SJCRH30 (cell line): ENCODE measurements at regions not wholly inside any gene's neighbourhood (a gene's known extent, or its start where the extent isn't known, plus 50 kb on each side); places are given as distances from the start of the nearest gene placed in this dataset.

Experiments used
- DNase-seq, 2 experiments: peaks; one replicate each; pipeline ENCODE4 v3.0.0-alpha.2; 2015 to 2020
- H3K27ac ChIP-seq: fragments of 250-450 bp; sonication (Bioruptor Pico); 2 replicates; pipeline ENCODE4 v1.5.1; 2020; ENCODE audit warnings: mild to moderate bottlenecking, moderate library complexity
- H3K27me3 ChIP-seq: fragments of 250-450 bp; sonication (Bioruptor Pico); 2 replicates; pipeline ENCODE4 v1.5.1; 2020; ENCODE audit warnings: mild to moderate bottlenecking, moderate library complexity
- H3K36me3 ChIP-seq: fragments of 250-450 bp; sonication (Bioruptor Pico); 2 replicates; pipeline ENCODE4 v1.5.1; 2020; ENCODE audit warnings: mild to moderate bottlenecking, moderate library complexity
- H3K4me1 ChIP-seq: fragments of 250-450 bp; sonication (Bioruptor Pico); 2 replicates; pipeline ENCODE4 v1.5.1; 2020; ENCODE audit warnings: mild to moderate bottlenecking, moderate library complexity
- H3K4me3 ChIP-seq: fragments of 250-450 bp; sonication (Bioruptor Pico); 2 replicates; pipeline ENCODE4 v1.5.1; 2020; ENCODE audit warnings: mild to moderate bottlenecking, moderate library complexity
- H3K9me3 ChIP-seq: fragments of 250-450 bp; sonication (Bioruptor Pico); replicated peaks from 2 replicates; pipeline ENCODE4 v1.5.1; 2020; ENCODE audit warnings: mild to moderate bottlenecking, moderate library complexity

DNA sequence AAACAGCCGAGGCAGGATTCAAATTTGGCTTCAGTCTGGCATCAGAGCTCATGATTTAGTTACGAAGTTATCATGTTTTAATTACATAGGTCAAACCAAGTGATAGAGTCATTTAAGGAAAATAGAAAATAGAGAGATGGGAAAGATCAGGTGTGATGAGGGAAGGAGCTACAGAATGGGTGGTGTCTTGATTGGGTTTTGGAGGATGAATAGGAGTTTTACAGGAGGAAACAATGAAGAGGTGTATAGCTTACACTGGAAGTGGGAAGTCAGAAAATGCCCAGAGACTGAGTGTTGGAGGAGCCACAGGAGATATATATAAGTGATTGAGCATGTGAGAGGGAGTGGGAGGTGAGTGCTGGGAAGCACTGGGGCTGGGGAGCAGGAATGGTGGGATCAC lies 264.2 kb upstream of the TNP1 start:
- Histone ChIP-seq H3K4me1 (no peaks in the 10 kb centered on the region; the same call in 1 of the 2 replicates), H3K27ac (no peak overlapping the region), H3K4me3 (no peak overlapping the region), H3K9me3 (no peaks in the 10 kb centered on the region), H3K36me3 (no peaks in the 10 kb centered on the region), H3K27me3 (no peaks in the 10 kb centered on the region)
- DNase-seq = no peak

DNA sequence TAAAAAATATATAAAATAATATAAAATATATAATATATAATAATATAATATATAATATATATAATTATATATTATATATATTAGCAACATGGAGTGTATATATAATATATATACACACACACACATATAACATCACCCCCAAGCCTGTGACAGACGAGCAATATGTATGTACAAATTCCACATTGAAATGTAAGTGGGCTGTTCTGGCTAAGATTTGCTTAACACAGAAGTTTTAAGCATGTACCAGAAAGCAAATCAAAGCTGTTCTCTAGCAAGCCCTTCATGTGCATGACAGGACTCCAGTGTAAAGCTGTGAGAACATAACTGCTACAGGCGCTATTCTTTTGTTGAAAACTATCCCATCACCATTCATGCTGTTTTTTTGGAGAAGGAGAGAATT lies 261.7 kb upstream of the TNP1 start:
- Histone ChIP-seq H3K4me3 (no peak overlapping the region), H3K36me3 (no peaks in the 10 kb centered on the region), H3K27me3 (no peaks in the 10 kb centered on the region), H3K9me3 (no peaks in the 10 kb centered on the region), H3K27ac (no peak overlapping the region), H3K4me1 (no peaks in the 10 kb centered on the region)
- DNase-seq = no peak

DNA sequence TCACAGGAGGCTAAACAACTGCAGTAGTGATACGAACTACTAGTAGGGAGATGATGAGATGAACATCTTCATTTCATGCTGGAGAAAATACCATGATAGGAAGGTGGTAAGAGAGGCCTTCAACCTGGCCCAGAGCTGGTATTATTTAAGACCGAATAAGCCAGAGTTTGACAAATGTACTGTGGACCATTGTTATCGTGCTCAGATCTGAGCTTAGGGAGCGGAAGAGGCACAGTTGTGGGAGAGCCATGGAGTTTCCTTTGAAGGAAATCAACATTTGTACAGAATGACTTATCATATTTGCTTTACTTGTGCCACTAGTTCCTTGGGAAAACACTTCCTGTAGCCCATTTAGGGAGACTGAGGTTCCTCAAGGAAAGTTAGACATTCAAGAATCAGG lies 260.6 kb upstream of the TNP1 start:
- no peaks in the 10 kb centered on the region for H3K36me3 ChIP-seq
- DNase-seq = no peak
- no peaks in the 10 kb centered on the region for H3K4me1 ChIP-seq
- no peaks in the 10 kb centered on the region for H3K27me3 ChIP-seq
- no peaks in the 10 kb centered on the region for H3K9me3 ChIP-seq
- H3K4me3 ChIP-seq = no peak overlapping the region
- no peak overlapping the region for H3K27ac ChIP-seq

DNA sequence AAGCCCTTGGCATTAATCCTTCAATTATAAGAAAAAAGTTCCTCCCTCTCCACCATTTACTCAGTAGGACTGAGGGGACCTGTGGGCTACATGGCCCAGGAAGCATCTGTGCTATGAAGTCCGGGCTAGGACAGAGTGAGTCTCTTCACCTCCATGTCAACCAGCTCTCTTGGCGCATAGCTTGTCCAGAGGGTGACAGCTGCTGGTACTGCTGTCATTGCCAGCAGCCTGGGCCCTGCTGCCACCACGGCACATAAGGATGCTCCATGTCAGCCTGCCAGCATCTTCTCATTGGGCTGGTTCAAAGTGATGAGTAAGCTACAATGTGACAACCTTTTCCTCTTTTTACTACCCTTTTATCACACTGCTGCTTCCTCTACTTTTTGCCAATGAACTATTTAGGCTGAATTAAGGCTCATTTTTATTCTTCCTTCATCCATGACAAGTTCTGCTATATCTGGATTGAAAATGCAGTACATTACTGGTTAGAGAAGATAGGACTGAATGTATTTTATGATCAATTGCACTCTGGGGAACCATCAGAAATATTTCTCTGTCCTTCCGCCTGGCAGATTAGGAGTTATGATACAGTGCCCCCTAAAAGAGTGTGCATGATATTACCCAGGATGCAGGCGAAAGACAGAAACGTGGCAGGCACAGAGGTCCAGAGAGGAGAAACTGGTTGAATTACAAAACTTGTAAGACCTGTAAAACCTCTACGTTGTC lies 258.9 kb upstream of the TNP1 start:
- Histone ChIP-seq H3K27me3 (no peaks in the 10 kb centered on the region), H3K9me3 (no peaks in the 10 kb centered on the region), H3K27ac (no peak overlapping the region), H3K4me1 (no peaks in the 10 kb centered on the region), H3K4me3 (no peak overlapping the region), H3K36me3 (no peaks in the 10 kb centered on the region)
- DNase-seq = no peak

DNA sequence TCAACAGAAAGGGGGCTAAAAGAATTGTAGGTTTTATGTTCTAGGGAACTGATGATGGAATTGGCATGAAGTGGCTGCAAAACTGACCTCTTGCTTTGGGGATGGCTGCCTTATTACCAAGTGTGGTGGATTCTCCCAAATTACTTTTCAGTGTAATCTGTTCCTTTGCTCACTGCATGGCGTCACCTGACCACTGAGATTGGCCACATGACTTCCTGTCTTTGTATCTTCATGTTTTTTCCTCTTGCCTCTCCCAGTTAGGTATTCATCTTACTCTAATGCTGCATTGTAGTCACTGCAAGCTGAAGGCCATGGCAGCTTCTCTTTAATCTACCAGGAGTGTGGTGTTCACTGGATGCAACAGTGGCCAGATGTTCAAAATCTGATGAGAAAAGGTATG lies 257.7 kb upstream of the TNP1 start:
- no peaks in the 10 kb centered on the region for H3K36me3 ChIP-seq
- H3K27me3 ChIP-seq = no peaks in the 10 kb centered on the region
- DNase-seq = no peak
- no peaks in the 10 kb centered on the region for H3K9me3 ChIP-seq
- H3K4me1 ChIP-seq = no peaks in the 10 kb centered on the region
- H3K4me3 ChIP-seq = no peak overlapping the region
- H3K27ac ChIP-seq = no peak overlapping the region

DNA sequence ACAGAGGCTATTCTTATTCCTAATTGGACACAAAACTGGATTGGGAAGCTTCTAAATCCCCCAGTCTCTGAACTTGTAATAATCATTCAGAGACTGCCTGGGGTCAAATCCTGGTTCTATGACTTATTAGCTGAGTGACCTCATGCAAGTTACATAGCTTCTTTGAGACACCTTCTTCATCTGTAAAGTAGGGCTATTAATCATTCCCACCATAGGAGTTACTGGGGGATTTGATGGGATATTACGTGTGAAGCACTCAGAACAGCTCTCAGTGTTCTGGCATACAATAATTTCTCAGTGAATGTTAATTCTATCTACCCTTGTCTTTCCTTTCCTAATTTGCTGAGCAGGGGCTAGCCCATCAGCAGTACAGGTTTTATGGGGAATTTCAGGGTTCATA lies 256.7 kb upstream of the TNP1 start:
- no peak overlapping the region for H3K4me3 ChIP-seq
- H3K27me3 ChIP-seq = no peaks in the 10 kb centered on the region
- no peak for DNase-seq
- H3K36me3 ChIP-seq = no peaks in the 10 kb centered on the region
- no peaks in the 10 kb centered on the region for H3K4me1 ChIP-seq
- H3K27ac ChIP-seq = no peak overlapping the region
- H3K9me3 ChIP-seq = no peaks in the 10 kb centered on the region

DNA sequence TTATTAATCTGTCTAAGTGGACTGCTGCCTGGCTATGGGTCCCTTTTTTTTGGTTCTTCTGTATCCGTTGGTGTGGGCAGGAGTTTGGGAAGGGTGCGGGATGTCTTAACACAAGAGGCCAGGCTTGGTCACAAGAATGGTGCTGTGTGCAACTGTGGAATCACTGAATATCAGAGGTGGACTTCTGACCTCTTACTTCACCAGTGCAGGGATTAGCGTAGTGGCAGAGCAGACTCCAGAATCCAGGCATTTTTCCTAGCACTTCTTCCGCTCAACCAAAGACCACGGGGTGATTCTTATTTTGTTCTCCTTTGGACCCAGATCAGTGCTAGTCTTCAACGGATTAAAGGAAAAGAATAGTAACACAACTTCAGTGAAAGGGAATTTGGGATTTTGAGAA lies 254.3 kb upstream of the TNP1 start:
- Histone ChIP-seq H3K36me3 (no peaks in the 10 kb centered on the region), H3K27me3 (no peaks in the 10 kb centered on the region), H3K4me3 (no peak overlapping the region), H3K27ac (no peak overlapping the region), H3K9me3 (no peaks in the 10 kb centered on the region), H3K4me1 (no peaks in the 10 kb centered on the region)
- DNase-seq = no peak

DNA sequence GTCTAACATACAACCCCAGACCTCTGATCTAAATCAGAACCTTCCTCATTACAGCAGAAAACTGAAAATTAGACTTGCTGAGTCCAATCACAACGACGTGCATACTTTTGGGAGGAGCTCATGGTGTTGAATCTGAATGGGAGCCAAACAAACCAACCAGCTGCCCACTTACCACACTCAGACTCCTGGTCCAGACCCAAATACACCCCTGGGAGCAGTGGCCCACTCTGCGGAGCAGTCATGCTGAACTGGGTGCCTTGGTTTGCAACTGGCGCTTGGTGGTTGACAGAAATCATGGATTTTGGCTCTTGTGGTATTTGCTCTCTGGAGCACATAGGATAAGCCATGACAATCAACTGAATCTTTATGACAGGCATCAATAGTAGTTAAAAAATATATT lies 253.6 kb upstream of the TNP1 start:
- DNase-seq = no peak
- H3K9me3 ChIP-seq = no peaks in the 10 kb centered on the region
- no peak overlapping the region for H3K4me3 ChIP-seq
- no peaks in the 10 kb centered on the region for H3K27me3 ChIP-seq
- H3K27ac ChIP-seq = no peak overlapping the region
- H3K36me3 ChIP-seq = no peaks in the 10 kb centered on the region
- H3K4me1 ChIP-seq = no peaks in the 10 kb centered on the region

DNA sequence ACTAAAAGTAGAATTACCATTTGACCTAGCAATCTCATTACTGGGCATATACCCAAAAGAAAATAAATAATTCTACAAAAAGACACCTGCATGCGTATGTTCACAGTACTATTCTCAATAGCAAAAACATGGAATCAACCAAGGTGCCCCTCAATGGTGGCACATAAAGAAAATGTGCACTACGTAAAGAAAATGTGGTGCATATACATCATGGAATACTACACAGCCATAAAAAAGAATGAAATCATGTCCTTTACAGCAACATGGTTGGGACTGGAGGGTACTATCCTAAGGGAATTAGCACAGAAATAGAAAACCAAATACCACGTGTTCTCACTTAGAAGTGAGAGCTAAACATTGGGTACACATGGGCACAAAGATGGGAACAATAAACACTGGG lies 250.7 kb upstream of the TNP1 start:
- Histone ChIP-seq H3K27me3 (no peaks in the 10 kb centered on the region), H3K36me3 (no peaks in the 10 kb centered on the region), H3K4me1 (peaks cover 8% of the 10 kb centered on the region), H3K9me3 (no peaks in the 10 kb centered on the region), H3K27ac (no peak overlapping the region), H3K4me3 (no peak overlapping the region)
- DNase-seq = no peak

DNA sequence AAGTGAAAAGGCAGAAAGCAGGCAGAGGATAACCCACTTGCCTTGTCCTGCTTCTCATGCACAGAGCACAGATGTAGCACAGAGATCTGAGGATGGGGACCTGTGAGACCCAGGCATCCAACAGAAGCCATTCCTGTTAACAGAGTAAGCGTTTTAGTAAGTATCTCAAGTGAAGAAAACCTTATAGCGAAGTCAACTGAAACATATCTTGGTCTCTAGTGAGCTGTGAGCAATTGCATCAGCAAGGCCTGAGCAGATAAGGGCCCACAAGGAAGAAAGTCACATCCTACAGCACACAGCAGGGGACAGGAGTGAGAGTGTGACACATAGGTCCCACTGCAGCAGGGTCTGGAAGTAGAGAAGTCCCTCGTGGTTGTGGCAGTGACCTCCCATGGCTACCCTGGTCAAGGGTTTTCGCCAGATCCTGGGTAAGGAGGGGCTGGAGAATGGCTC lies 248.7 kb upstream of the TNP1 start:
- H3K27me3 ChIP-seq = no peaks in the 10 kb centered on the region
- no peak overlapping the region for H3K27ac ChIP-seq
- no peaks in the 10 kb centered on the region for H3K9me3 ChIP-seq
- no peak for DNase-seq
- no peak overlapping the region for H3K4me3 ChIP-seq
- no peaks in the 10 kb centered on the region for H3K36me3 ChIP-seq
- H3K4me1 ChIP-seq = peaks cover 13% of the 10 kb centered on the region

DNA sequence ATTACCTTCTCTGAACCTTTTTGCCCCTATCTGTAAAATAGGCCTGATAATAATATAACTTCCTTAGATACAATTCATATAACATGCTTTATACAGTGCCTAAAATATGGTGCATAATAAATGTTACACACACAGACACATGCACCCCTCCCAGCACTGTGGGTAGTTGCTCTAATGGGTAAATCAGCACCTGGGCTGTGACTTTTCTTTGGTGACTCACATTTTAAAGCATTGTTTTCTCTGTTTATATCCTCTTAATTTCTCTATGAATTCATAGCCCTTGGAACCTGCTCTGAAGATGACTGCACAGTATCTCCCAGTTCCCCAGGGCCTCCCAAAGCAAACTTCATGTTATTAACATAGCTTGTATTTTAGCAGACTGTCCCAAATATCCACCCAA lies 248.2 kb upstream of the TNP1 start:
- Histone ChIP-seq H3K36me3 (no peaks in the 10 kb centered on the region), H3K4me3 (no peak overlapping the region), H3K9me3 (no peaks in the 10 kb centered on the region), H3K27ac (no peak overlapping the region), H3K4me1 (peaks cover 13% of the 10 kb centered on the region), H3K27me3 (no peaks in the 10 kb centered on the region)
- DNase-seq = no peak

DNA sequence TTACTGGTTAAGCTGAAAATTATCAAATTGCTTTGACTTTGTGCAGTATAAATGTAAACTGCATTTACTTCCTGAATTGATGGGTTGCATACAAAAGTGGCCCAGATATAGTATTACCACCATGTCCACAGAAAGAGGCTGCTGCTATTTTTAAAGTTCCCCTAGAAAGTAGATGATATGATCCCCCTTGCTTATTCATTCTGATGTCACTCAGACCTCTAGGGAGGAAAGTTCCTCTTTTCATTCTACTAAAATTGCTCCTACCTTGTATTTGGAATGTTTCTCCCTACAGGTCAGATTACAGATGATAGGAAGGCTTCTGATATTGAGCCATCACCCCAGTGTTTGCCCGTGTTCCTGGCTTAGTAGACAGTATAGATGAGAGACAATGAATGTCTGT lies 247.6 kb upstream of the TNP1 start:
- H3K36me3 ChIP-seq = no peaks in the 10 kb centered on the region
- no peak overlapping the region for H3K4me3 ChIP-seq
- H3K9me3 ChIP-seq = no peaks in the 10 kb centered on the region
- H3K27me3 ChIP-seq = no peaks in the 10 kb centered on the region
- peaks cover 13% of the 10 kb centered on the region for H3K4me1 ChIP-seq
- no peak for DNase-seq
- no peak overlapping the region for H3K27ac ChIP-seq

DNA sequence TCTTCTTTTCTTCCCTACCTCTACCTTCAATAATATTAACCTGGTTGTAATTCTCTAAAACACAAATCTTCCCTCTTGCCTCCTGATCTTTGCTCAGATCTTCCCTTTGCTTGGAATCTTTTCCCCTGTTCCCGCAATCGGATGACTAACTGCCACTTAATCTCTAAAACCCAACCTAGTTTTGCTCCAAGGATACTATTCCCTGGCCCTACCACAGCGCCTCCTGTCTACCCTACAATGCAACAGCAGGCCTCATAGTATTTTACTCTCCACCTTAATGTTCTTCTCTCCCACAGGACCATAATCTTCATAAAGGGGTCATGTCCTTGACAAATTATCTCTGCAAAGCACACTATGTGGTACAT lies 246.8 kb upstream of the TNP1 start:
- H3K27ac ChIP-seq = peak overlapping the region; percentile 51
- H3K27me3 ChIP-seq = no peaks in the 10 kb centered on the region

DNA sequence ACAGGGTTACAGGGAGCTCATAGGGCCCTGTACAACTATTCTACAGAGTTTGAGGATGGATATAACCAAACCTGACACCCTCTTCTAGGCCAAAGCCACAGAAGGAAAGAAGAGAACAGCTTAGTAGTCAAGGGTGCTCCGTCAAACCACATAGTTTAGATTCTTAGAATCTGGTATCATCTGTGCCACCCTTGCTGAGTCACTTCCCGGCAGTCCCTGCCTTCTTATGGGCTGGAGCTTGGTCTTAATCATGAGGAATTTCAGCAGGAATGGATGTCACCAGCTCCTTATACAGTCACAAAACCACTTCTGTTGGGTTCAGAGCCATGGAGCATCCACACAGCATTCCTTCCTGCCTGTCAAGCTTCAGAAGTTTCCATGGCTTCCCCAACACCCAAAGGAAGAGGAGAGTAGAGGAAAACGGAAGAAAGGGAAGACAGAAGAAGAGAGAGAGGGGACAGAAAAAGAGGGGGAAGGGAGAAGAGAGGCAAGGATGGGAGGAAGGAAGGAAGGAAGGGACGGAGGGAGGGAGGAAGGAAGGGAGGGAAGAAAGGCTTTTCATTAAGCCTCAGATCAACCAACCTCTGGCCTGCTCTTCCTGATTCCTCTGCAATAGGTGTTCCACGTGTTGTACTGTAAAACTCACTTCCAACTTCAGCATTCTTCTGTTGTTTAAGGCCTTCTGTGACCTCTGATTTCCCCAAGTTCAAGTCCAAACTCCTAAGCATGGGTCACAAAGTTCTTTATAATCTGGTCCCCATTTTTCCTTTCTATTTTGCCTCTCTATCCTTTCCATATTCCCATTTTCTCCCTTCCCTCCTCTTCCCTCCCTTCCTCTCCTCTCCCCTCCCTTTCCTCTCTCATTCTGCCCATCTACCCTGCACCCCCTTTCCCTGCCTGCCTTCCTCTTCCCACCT lies 246.1 kb upstream of the TNP1 start:
- peak; percentile 46 to 50 for DNase-seq
- Histone ChIP-seq H3K4me1 (peaks cover 13% of the 10 kb centered on the region), H3K4me3 (no peak overlapping the region), H3K9me3 (no peaks in the 10 kb centered on the region), H3K36me3 (no peaks in the 10 kb centered on the region), H3K27me3 (no peaks in the 10 kb centered on the region), H3K27ac (peak overlapping the region; percentile 51)

More for the DNA sequence above, 246.8 kb upstream of the TNP1 start:
- Histone ChIP-seq H3K4me3 (no peak overlapping the region), H3K4me1 (peaks cover 13% of the 10 kb centered on the region), H3K9me3 (no peaks in the 10 kb centered on the region), H3K36me3 (no peaks in the 10 kb centered on the region)
- DNase-seq = peak in 1 of 2 experiments; percentile 29

DNA sequence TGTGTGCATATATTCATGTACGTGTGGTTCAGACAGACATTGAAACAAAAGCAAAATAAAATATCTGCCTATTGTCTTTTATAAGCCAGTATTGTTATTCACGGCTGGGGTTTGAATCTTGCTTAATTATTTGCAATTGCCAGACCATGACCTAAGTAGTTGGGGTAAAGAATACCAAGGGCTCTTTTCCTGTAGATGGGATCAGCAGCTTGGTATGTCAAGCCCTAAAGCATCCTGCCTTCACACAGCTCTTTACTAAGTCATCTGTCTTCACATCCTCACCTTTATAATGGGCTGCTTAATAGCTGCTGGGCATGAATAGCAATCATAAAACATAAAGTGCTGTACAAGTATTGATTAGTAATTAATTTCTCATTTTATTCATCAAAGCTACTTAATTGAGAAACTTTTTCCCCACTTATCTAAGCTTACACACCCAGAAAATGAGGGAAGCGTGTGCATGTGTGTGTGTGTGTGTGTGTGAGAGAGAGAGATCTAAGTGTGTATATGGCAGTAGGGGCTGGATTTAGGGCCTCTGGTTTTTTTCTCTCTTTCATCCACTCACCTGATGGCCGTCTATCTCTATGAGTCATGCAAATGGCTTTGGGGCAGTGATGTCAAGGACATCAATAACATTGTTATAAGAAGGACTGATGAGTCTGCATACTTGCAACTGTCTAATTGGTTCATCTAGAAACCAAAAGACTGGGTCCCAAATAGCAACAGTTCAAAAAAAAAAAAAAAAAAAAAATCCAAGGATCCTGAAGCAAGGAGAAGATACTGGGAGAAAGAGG lies 244.1 kb upstream of the TNP1 start:
- H3K9me3 ChIP-seq = no peaks in the 10 kb centered on the region
- no peaks in the 10 kb centered on the region for H3K36me3 ChIP-seq
- no peaks in the 10 kb centered on the region for H3K27me3 ChIP-seq
- H3K4me1 ChIP-seq = peaks cover 13% of the 10 kb centered on the region
- no peak for DNase-seq
- no peak overlapping the region for H3K4me3 ChIP-seq
- H3K27ac ChIP-seq = no peak overlapping the region
